HG02840 (cell line): ENCODE measurements at regions not wholly inside any gene's neighbourhood (a gene's known extent, or its start where the extent isn't known, plus 50 kb on each side); places are given as distances from the start of the nearest gene placed in this dataset.
"Not testable (repeated sequence)": the region's sequence is repeated elsewhere in the genome, so short reads cannot be mapped to it uniquely, and the experiment has no call there.

ENCODE experiments used
- ATAC-seq: cut with Tn5 transposase; IDR thresholded peaks from one replicate; pipeline ENCODE4 v1.9.1; 2021; ENCODE audit warnings: mild to moderate bottlenecking, moderate library complexity, moderate number of reproducible peaks; ENCODE audit not compliant: unreplicated experiment, low FRiP score

- ATAC-seq: not testable (repeated sequence)
These were observed 522.7 kb upstream of the HS3ST5 start for GRCh38 chr6:114865506-114865905.

DNA sequence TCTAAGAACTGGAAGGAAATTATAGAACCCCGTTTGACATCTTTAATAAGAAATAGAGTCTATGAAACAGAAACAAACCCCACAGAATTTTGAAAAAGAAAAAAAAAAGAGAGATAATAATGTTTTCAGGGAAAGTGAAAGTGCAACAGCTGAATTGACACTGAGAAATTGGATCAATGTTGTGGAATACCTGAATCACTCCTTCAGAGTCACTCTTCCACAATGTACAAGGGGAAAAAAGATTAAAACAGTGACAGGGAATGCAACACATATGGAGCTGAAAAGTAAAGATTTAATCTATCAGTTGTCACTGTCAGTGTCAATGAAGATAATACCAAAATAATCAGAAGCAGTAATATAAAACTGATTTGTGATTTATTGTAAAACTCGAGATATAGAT, 520.8 kb upstream of the HS3ST5 start:
- no peak for ATAC-seq

GRCh38 chr6:114862819-114863218, 520.0 kb upstream of the HS3ST5 start:
- ATAC-seq: no peak

DNA sequence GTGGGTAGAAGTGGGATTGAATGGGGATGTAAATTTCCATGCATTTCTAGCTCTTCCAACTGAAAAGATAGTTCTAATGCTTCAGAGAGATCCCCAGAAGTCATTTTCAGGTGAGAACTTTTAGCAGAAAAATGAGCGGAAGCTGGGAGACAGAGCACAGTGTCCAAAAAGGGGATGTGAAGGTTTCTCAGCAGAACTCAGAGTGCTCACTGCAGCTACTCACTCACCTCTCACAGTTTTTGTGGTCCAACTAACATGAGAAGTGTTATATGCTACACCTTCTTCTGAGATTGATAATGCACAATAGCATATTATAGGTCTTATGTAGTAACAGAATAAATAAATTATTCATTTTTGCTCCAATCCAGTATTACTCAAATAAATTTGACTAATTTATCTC, 519.2 kb upstream of the HS3ST5 start:
- ATAC-seq: no peak

- ATAC-seq: no peak
These were observed 501.5 kb upstream of the HS3ST5 start for GRCh38 chr6:114844359-114844758.

GRCh38 chr6:114839019-114839418, 496.2 kb upstream of the HS3ST5 start:
- no peak for ATAC-seq

DNA sequence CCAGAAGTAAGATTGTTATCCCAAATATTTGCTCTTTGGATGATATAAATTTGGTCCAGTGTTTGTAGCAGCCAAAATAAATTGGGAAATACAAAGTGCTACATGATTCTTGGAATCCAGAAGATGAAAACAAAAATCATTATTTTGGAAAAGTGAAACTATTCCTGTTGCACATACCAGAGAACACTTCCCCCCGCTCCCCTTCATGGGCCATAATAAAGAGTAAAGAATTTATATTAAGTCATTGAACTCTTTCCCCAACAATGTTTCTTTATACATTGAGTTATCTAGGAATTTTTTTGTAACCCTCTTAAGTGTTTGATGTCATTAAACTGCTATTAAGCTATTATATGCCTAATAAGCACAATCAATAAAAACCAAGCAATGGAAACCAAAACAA, 490.4 kb upstream of the HS3ST5 start:
- no peak for ATAC-seq

- no peak for ATAC-seq
These were observed 487.7 kb upstream of the HS3ST5 start for GRCh38 chr6:114830515-114830914.

GRCh38 chr6:114827135-114827534, 484.3 kb upstream of the HS3ST5 start:
- no peak for ATAC-seq

- ATAC-seq: no peak
These were observed 481.6 kb upstream of the HS3ST5 start for GRCh38 chr6:114824409-114824808.

DNA sequence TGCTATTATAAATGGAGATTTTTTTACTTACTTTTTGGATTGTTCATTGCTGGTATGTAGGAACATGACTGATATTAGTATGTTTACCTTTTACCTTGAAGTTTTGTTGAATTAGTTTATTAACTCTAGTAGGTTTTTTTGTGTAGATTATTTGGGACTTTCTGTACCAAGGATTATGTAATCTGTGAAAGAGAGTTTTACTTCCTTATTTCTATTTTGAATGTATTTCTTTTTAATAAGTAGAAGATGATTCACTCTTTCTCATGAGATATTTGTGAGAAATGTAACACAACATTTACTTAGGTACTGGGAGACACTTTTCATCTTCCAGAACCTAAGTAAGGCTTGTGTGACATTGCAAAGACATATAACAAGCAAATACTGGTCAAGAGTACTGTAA, 473.9 kb upstream of the HS3ST5 start:
- no peak for ATAC-seq

DNA sequence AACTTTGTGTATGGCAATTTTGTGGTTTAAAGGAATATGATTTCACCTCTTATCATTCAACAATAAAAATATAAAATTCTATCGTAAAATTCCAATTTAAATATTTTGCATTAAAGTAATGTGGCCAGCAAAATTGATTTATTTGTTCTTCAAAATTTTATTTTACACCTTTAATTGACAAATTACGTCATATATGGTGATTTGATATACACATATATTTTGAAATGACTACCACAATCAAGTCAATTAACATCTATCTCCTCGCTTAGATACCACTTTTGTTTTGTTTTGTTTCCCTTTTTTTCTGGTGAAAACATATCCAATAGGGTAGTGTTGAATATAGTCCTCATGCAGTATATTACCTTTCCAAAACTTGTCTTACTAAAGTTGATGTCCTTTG, 467.6 kb upstream of the HS3ST5 start:
- no peak for ATAC-seq

GRCh38 chr6:114805426-114805825, 462.6 kb upstream of the HS3ST5 start:
- ATAC-seq: not testable (repeated sequence)

GRCh38 chr6:114796576-114796975, 453.8 kb upstream of the HS3ST5 start:
- no peak for ATAC-seq

- ATAC-seq: no peak
These were observed 450.6 kb upstream of the HS3ST5 start for GRCh38 chr6:114793428-114793827.

DNA sequence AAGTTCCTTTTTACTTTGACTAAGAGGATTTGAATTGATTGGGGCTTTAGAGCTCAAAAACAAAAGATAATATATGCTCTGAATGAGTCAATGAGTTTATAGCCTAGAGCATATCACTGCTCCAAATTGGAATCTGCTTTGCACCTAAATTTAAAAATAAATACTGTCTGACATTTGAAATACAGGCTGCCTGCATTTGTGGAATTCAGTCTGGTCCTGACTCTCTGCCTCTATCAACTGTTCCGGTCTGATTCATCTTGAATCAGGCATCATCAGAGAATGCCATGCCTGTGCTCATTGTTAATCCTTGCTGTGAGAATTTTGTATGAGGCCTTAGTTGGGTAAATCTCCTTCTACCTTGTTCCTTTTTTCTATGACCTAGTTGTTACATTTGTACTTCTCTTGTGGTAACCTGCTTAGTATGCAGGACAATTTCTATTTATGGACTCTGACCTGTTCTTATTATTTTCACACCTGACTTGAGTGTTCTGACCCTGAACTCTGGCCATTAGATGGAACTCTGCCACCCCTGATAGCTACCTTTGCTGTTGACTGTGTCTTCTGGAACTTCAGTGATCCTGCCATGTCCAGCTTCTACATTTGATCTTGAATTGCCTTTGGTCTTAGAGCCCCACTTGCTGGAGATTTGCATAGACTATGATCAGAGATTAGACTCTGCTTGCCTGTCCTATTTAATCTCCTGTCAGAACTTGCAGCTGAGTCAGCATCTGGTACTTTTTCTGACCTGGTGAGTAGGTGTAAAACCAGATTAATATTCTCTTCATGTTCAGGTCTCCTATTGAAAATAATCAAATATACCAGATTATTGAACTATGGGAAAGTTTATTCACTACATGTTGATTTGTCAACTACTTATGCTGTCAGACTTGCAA, 442.7 kb upstream of the HS3ST5 start:
- no peak for ATAC-seq

DNA sequence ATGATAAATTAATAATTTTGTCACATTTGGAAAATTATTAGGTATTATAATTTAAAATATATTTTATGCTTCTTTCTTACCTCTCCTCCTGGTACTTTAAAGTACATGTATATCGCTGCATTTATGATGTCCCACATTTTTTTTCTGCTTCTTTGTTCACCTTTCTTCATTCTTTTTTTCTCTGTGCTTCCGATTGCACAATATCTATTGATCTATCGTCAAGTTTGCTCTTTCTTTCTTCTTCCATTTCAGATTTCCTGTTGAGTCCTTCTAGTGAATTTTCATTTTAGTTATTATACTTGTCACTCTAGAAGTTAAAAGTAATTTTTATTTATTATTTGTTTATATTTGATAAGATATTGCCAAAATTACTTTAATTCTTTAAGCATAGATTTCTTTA, 441.0 kb upstream of the HS3ST5 start:
- no peak for ATAC-seq

- no peak for ATAC-seq
These were observed 440.3 kb upstream of the HS3ST5 start for GRCh38 chr6:114783083-114783482.

DNA sequence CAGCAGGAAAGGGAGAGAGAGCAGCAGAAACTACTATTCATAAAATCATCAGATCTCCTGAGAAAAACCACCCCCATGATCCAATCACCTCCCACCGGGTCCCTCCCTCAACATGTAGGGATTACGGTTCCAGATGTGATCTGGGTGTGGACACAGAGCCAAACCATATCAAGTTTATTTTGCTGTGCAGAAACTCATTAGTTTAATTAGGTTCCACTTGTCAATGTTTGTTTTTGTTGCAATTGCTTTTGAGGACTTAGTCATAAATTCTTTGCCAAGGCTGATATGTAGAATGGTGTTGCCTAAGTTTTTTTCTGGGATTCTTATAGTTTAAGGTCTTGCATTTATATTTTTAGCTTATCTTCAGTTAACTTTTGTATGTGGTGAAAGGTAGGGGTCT, 422.0 kb upstream of the HS3ST5 start:
- no peak for ATAC-seq

GRCh38 chr6:114762145-114762544, 419.3 kb upstream of the HS3ST5 start:
- ATAC-seq: no peak

GRCh38 chr6:114747995-114748625, 405.3 kb upstream of the HS3ST5 start:
- ATAC-seq: no peak

DNA sequence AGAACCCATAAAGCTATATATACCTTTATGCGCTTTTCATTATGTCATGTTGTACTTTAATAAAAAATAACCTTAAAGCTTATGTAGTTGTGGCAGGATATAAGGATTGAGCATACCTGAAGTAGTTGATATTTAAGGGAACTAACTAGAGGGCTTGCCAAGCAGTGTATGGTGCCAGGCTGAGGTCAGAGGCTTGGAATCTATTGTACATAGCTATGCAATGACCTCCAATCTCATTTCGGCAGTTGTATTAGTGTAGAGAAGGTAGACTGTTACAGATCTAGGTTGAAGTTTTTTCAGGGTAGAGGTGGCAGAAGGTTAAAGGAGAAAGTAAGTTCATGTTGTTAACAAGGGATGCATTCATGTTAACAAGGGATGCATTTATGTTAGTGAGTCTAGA, 397.7 kb upstream of the HS3ST5 start:
- ATAC-seq: no peak
